NCI-H82 (cell line): ENCODE measurements at regions not wholly inside any gene's neighbourhood (a gene's known extent, or its start where the extent isn't known, plus 50 kb on each side); places are given as distances from the start of the nearest gene placed in this dataset.

Source experiments
- DNase-seq: peaks from one replicate; lab custom pipeline; 2025; lab: John Stamatoyannopoulos, UW

- no peak for DNase-seq
Observed at GRCh38 chr7:117973975-117974374, 100.7 kb upstream of the CTTNBP2 start.

GRCh38 chr7:117974891-117975290 lies 101.7 kb upstream of the CTTNBP2 start:
- no peak for DNase-seq

GRCh38 chr7:117975476-117975875 lies 102.2 kb upstream of the CTTNBP2 start:
- DNase-seq, result no peak

- no peak for DNase-seq
Observed at GRCh38 chr7:117979954-117980497, 106.8 kb upstream of the CTTNBP2 start.

GRCh38 chr7:117982071-117983055 lies 109.1 kb upstream of the CTTNBP2 start:
- no peak for DNase-seq

GRCh38 chr7:117986645-117987269 lies 113.5 kb upstream of the CTTNBP2 start:
- no peak for DNase-seq

- DNase-seq, result no peak
Observed at GRCh38 chr7:117990834-117991233, 117.6 kb upstream of the CTTNBP2 start.

GRCh38 chr7:117992635-117993376 lies 119.6 kb upstream of the CTTNBP2 start:
- no peak for DNase-seq

GRCh38 chr7:117993377-117994003 lies 120.2 kb upstream of the CTTNBP2 start:
- peak; percentile 68 for DNase-seq

- no peak for DNase-seq
Observed at GRCh38 chr7:117995850-117996650, 122.8 kb upstream of the CTTNBP2 start.

GRCh38 chr7:117997862-117998825 lies 124.9 kb upstream of the CTTNBP2 start:
- DNase-seq, result no peak

GRCh38 chr7:118000480-118001202 lies 127.4 kb upstream of the CTTNBP2 start:
- no peak for DNase-seq

GRCh38 chr7:118003476-118003875 lies 130.2 kb upstream of the CTTNBP2 start:
- DNase-seq, result no peak

GRCh38 chr7:118005026-118005425 lies 131.8 kb upstream of the CTTNBP2 start:
- peak; percentile 78 for DNase-seq

- DNase-seq, result no peak
Observed at GRCh38 chr7:118006979-118007378, 133.7 kb upstream of the CTTNBP2 start.

GRCh38 chr7:118009419-118009818 lies 136.2 kb upstream of the CTTNBP2 start:
- no peak for DNase-seq

- DNase-seq, result peak; percentile 47
Observed at GRCh38 chr7:118011652-118012051, 138.4 kb upstream of the CTTNBP2 start.

GRCh38 chr7:118013252-118014010 lies 140.2 kb upstream of the CTTNBP2 start:
- DNase-seq, result no peak
